ENCODE measurements at regions not wholly inside any gene's neighbourhood (a gene's known extent, or its start where the extent isn't known, plus 50 kb on each side); places are given as distances from the start of the nearest gene placed in this dataset.

- Histone ChIP-seq H3K36me3 (no peaks in the 10 kb centered on the region), H3K27me3 (no peaks in the 10 kb centered on the region), H3K9me3 (no peaks in the 10 kb centered on the region), H3K4me3 (no peak overlapping the region), H3K4me1 (no peaks in the 10 kb centered on the region), H3K27ac (no peak overlapping the region)
- ATAC-seq = peak; percentile 46 to 87 (median 71)
- TF ChIP-seq POLR2A (IDR thresholded peaks at IDR 0.05) = no peak
- TF ChIP-seq CTCF (IDR thresholded peaks at IDR 0.05) = no peak
- DNase-seq = no peak
- WGBS (ENCODE audit: insufficient coverage, low coverage, low lambda C conversion rate, missing lambda C conversion rate) = 40% methylated on average over 5 of the region's 6 CpGs
- intact Hi-C loops (cut with DNase I) = no loop called here
Measured at GRCh38 chr12:92208613-92209121, 63.0 kb upstream of the BTG1 start.

DNA sequence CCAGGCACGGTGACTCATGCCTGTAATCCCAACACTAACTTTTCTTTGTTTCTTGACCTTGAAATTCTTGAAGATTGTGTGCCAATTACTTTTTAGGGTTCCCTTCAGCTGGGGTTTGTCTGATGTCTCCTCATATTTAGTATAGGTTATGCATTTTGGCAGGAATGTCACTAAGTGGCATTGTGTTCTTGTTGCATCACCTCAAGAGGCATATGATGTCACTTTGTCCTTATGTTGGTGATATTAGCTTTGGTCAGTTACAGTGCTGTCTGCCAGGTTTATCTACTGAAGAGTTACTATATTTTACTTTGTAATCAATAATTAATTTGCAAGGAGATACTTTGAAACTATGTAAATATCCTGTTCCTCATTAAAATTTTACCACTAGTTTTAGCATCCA is 61.0 kb upstream of the BTG1 start:
- intact Hi-C loops (cut with DNase I) = no loop called here

GRCh38 chr12:92206011-92206410 is 60.4 kb upstream of the BTG1 start:
- H3K36me3 ChIP-seq = no peaks in the 10 kb centered on the region
- intact Hi-C loops (cut with DNase I) = no loop called here
- no peaks in the 10 kb centered on the region for H3K9me3 ChIP-seq
- no peak overlapping the region for H3K4me3 ChIP-seq
- no peaks in the 10 kb centered on the region for H3K4me1 ChIP-seq
- ATAC-seq (no peak), DNase-seq (no peak)
- no peaks in the 10 kb centered on the region for H3K27me3 ChIP-seq
- TF ChIP-seq CTCF (IDR thresholded peaks at IDR 0.05) (no peak), POLR2A (IDR thresholded peaks at IDR 0.05) (no peak)
- H3K27ac ChIP-seq = no peak overlapping the region
- WGBS (ENCODE audit: insufficient coverage, low coverage, low lambda C conversion rate, missing lambda C conversion rate) = 86% methylated on average over 1 of the region's 1 CpG

More for the DNA sequence above, 61.0 kb upstream of the BTG1 start:
- Histone ChIP-seq H3K4me1 (no peaks in the 10 kb centered on the region), H3K4me3 (no peak overlapping the region), H3K9me3 (no peaks in the 10 kb centered on the region), H3K27ac (no peak overlapping the region), H3K27me3 (no peaks in the 10 kb centered on the region), H3K36me3 (no peaks in the 10 kb centered on the region)
- ATAC-seq (no peak), DNase-seq (no peak)
- TF ChIP-seq POLR2A (IDR thresholded peaks at IDR 0.05) (no peak), CTCF (IDR thresholded peaks at IDR 0.05) (no peak)
- 100% methylated on average over 1 of the region's 1 CpG for WGBS (ENCODE audit: insufficient coverage, low coverage, low lambda C conversion rate, missing lambda C conversion rate)

GRCh38 chr12:92199819-92200576 is 54.4 kb upstream of the BTG1 start:
- WGBS (ENCODE audit: insufficient coverage, low coverage, low lambda C conversion rate, missing lambda C conversion rate) = 72% methylated on average over 6 of the region's 6 CpGs
- DNase-seq (no peak), ATAC-seq (no peak)
- H3K4me1 ChIP-seq = no peaks in the 10 kb centered on the region
- H3K4me3 ChIP-seq = no peak overlapping the region
- H3K36me3 ChIP-seq = no peaks in the 10 kb centered on the region
- H3K27me3 ChIP-seq = no peaks in the 10 kb centered on the region
- no peak overlapping the region for H3K27ac ChIP-seq
- TF ChIP-seq CTCF (IDR thresholded peaks at IDR 0.05) (no peak), POLR2A (IDR thresholded peaks at IDR 0.05) (no peak)
- intact Hi-C loops (cut with DNase I) = no loop called here
- H3K9me3 ChIP-seq = no peaks in the 10 kb centered on the region
